NK-92 treated with Interleukin-12 subunit alpha and Interleukin-12 subunit beta, amount 100 ng/mL, for 24 hours (cell line): ENCODE measurements at regions not wholly inside any gene's neighbourhood (a gene's known extent, or its start where the extent isn't known, plus 50 kb on each side); places are given as distances from the start of the nearest gene placed in this dataset.

Experiments
- DNase-seq: peaks from one replicate; lab custom pipeline; 2025; lab: John Stamatoyannopoulos, UW

DNA sequence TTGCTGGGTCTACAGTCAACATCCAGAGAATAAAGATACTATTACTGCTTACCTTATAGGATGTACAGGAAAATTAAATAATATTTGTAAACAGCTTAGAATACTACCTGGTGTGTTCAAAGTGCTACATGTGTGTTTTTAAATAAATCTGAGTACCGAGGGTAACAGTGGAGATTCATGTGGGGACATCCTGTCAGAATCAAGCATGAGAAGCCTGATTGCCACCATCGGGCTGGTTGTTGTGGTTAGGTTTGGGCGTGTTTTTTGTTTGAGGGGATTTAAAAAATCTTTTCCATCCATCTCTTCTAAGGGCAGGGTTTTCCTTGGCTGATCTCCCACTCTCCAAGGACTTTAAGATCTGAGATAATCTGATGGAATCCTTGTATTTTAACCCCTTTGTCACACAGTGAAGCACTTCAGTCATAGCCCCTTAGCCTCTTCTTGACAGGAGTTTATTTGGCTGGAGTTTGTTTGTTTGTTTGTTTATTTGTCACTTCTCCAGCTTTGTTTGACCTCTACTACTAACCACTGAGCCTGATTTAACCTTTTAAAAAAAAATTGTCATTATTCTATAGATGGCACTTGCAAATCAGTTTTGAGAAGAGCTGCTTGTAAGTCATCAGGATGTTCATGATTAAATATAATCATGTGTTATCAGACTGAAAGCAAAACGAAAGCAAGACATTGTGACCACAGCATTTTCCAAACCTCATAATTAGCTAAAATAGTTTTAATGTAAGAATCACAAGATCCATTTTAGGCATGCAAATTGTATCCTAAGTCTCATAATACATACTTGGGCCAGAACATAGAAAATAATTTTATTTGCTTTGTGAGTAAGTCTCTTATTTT is 72.8 kb upstream of the RARB start:
- DNase-seq: no peak

DNA sequence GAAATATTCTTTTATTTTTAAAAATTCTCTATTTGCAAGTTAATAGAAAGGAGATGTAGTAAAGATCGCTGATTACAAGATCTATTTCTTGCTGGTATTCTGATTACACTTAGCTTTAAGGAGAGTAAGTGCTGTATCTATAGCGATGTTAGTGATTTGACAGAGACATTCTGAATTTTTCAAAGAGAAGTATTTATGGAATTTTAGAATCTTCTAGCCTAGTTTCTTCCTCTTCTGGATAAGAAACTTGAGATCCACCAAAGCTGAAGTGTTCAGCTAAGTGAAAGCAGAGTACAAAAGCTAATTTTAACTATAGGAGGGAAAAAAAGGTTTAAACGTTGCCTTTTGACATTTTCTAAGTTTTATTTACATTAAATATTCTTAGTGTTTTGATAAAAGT is 72.1 kb upstream of the RARB start:
- no peak for DNase-seq

DNA sequence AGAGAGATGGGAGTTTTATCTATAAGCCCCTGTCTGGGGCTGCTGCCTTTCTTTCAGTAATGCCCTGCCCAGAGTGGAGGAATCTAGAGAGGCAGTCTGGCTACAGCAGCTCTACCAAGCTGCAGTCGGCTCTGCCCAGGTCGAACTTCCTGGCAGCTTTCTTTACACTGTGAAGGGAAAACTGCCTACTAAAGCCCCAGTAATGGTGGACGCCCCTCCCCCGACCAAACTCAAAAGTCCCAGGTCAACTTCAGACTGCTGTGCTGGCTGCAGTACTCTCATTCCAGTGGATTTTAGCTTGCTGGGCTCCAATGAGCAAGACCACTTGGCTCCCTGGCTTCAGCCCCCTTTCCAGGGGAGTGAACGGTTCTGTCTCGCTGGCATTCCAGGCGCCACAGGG is 65.9 kb upstream of the RARB start:
- DNase-seq: no peak

DNA sequence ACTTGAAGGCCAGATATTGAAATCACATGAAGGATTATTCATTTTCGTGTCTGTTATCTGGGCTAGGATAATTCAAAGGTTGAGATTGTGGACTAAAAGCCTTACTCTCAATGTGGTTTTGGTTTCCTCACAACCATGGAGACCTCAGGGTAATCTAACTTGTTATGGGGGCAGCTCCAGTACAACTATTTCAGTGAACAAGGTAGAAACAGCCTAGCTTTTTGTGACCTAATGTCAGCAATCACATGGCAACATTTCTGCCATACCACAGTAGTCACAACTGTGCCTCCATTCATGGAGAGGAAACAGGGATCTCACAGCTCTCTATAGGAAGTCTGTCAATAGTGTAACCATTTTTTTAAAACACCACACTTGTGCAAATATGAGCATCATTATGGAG is 62.4 kb upstream of the RARB start:
- DNase-seq: no peak

DNA sequence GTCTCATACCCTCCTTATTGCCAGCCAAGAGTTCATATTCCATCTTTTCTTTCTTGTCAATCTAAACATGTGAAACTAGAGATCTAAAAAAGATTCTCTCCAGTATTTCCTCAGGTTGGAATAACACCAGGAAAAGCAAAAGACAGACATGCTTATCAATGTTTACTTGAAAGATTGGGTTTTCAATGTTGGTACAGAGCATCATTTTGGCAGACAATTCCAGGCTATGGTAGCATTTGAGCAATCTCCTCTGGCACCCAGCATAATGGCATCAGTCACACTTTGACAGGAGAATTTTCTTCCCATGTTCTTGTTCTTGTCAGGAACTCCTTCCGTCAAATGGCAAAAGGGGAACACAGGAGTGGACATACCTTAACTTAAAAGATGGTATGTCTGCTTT is 61.0 kb upstream of the RARB start:
- DNase-seq: no peak

DNA sequence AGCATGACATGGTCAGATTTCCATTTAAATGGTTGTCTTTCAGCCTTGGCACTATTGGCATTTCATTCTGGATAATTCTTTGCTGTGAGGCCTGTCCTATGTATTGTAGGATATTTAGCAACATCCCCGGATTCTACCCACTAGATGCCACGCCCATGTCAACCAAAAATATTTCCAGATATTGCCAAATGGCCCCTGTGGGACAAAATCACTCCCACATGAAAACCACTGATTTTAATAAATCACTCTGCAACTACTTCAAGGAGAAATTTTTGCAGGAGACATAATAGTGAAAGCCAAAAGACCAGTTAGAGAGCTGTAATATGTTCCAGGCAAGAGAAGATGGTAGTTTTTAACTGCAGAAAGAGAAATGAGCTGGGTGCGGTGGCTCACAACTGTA is 55.9 kb upstream of the RARB start:
- DNase-seq: no peak

DNA sequence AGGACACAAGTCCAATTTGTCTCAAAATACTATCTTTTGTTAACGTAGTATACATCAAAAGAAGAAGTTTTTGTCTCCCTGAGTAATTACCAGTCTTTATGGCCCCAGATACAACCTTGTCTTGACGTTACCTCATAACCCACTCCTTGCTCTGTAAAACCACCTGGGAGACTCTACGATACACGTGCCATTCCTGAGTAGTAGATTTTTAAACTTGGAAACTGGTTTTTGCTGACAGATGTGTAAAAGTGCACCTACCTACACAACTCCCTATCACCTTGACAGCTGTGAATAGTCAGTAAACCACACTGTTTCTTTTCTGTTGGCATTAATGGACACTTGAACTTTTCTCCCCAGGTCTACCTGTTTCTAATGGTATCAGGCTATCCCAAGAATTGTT is 51.7 kb upstream of the RARB start:
- DNase-seq: no peak

DNA sequence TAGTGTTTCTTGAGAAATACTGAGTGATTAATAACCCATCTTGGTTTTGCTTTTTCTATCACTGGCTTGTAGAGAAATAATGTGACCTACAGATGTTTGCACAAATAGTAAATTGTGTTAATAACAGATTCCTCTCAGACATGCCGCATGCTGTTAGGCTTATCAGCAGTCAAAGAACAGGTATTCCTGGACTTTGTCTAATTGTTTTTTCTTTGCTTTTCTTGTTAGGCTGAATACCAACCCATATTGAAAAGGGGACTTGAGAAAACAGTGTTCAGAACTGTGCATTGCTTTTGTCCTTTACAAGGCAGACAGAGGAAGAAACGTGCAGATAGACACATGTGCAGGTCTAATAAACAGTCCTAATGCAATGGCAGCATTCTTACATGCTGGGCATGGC is 51.0 kb upstream of the RARB start:
- no peak for DNase-seq
